OCI-LY7 (cell line): ENCODE measurements at regions not wholly inside any gene's neighbourhood (a gene's known extent, or its start where the extent isn't known, plus 50 kb on each side); places are given as distances from the start of the nearest gene placed in this dataset.

Experiments
- CTCF ChIP-seq: fragments of 200-600 bp; sonication (generic); conservative IDR thresholded peaks from 2 replicates; pipeline ENCODE4 v1.5.1; 2014; ENCODE audit warnings: mild to moderate bottlenecking, antibody characterized with exemption, low read length, moderate library complexity, mixed read lengths
- EZH2phosphoT487 ChIP-seq: fragments of 200-600 bp; sonication (generic); IDR thresholded peaks from 2 replicates; pipeline ENCODE4 v1.6.1; 2018; ENCODE audit warnings: low read depth, borderline replicate concordance, mild to moderate bottlenecking, mixed run types, antibody characterized with exemption, low read length, moderate library complexity, mixed read lengths

- TF ChIP-seq CTCF: no peak
- TF ChIP-seq EZH2phosphoT487: no peak
Observed at GRCh38 chr6:169949511-169950097, 198.2 kb downstream of the ERMARD start.
